GM18519 (cell line): ENCODE measurements at regions not wholly inside any gene's neighbourhood (a gene's known extent, or its start where the extent isn't known, plus 50 kb on each side); places are given as distances from the start of the nearest gene placed in this dataset.

Source experiments
- ATAC-seq: cut with Tn5 transposase; IDR thresholded peaks from one replicate; pipeline ENCODE4 v1.9.1; 2021; ENCODE audit warnings: mild to moderate bottlenecking, moderate library complexity; ENCODE audit not compliant: unreplicated experiment, low FRiP score

DNA sequence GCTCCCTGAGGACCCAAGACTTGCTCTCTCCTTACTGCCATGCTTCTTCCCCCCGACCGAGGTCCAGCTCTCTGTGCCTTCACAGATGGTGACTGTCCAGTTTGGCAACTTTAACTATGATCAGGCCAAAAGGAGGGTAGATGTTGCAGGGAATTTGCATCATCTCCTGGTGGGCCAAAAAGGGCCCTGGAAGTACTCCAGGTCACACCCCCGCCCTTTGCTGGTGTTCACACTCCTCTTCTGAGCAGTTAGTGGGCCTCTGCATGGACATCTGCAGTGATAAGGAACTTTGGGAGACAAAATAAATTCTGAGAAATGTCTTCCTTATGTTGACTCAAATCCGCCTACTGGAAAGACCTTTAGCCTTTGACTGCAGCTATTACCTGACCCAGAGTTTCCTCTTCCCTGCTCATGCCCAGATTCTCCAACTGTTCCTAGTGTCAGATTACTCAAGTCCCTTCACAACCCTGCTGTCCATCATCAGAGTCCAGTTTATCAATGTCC is 234.4 kb downstream of the LOXHD1 start:
- no peak for ATAC-seq

DNA sequence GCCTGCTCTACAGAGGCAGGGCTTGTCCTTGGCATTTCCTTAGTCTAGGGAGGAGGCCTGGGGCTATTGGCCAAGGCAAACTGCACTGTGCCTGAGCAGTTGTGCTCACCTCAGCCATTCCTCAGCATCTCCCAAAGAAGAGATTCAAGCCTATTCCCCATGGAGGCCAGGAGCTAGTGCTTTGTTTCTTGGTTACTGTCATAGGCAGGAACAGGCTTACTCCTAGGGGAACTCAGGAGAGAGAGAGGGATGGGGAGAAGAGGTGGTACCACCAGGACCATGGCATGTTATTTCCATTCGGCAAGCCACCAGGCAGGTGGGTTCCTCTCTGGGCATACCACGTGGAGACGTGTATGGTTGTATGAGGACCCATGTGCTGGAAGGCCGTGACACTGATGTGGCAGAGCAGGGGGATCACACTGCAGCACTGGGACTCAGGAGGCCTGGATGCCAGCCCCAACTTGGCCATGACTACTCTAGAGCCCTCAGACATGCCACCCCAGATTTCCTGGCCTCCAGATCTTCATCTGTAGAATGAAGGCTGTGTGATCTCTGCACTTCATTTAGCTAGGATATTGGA is 233.7 kb downstream of the LOXHD1 start:
- no peak for ATAC-seq

DNA sequence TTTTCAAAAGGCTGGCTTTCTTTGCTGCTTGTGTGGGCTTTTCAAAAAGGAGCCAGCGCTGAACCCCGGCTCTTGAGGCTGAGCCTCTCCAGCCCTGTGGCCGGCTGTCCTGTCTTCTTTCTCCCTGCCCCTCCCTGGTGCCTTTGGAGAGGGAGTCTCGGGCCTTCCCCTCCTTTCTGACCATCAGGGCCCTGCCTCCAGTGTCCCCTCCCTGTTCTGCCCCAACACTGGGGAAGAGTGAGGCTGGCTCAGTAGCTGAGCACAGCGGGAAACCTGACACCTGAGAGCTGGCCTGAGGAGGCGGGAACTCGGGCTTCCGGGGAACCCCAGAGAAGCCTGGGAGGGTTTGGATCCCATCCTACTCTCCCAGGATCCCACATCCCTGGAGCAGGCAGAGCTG is 232.1 kb downstream of the LOXHD1 start:
- ATAC-seq, result no peak

DNA sequence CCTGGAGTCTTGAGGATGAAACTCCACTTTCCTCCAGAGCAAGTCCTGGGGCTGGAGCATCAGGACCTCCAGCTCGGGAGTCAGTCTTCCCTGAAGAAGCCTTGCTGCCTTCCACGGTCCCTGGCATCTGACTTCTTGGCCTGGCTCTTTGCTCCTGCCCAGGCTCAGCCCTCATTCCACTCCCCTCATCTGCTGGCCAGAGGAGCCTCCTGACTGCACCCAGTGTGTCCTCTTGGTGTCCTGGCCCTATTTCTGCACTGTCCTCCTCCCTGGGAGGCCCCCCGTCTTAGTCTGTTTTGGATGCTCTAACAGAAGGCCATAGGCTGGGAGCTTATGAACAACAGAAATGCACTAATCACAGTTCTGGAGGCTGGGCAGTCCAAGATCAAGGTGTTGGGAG is 231.5 kb downstream of the LOXHD1 start:
- no peak for ATAC-seq

DNA sequence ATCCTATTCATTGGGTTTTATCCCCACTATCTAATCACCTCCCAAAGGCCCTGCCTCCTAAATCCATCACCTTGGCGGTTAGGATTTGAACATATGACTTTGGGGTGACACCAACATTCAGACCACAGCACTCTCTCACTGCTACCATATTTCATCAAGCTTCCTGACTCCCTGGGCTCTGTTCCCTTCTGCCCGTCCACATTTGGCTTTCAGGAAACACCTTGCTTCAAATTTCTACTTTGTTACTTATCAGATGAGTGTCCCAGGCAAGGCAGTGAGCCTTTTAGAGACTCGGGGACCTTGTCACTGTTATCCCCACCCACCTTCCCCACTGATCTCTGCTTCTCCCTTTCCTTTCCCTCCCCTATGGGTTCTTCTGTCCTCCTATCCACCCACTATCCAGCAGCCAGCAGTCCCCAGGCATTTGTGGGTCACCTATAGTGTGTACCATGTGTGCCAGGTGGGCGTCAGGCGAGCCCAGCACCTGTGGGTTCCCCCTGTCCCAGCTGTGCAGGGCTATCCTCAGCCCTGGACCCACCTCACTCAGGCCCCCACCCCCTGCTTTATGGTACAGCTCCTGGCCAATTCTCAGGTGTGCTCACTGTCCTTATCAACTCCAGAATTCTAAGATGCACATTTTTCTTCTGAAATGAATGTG is 230.9 kb downstream of the LOXHD1 start:
- no peak for ATAC-seq

DNA sequence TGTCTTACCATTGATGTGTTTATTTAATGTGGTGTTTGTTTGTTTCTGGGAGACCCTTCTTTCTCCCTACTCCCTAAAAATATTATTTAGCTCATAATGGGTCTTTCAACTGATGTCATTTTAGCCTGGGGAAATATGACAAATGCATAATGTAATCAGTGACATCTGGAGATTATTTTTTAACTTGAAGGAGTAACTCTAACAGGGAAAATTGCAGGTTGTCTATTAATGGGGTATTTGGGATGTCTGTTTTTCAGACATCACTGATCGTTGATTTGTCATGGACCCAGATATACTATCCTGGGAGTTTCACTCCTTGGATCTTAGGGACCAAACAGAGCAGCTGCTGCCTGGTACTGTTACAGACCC is 230.4 kb downstream of the LOXHD1 start:
- no peak for ATAC-seq
